Ovary (tissue), 7 donors: ENCODE measurements at regions not wholly inside any gene's neighbourhood (a gene's known extent, or its start where the extent isn't known, plus 50 kb on each side); places are given as distances from the start of the nearest gene placed in this dataset.

ENCODE experiments used
- DNase-seq, 5 donors: peaks; one replicate each; pipeline ENCODE4 v3.0.0-alpha.2; 2019 to 2020
- H3K27ac ChIP-seq, 2 donors: fragments of 200-600 bp; one replicate each; pipeline versions ENCODE4 v1.5.1 to v1.8.0; 2019 to 2022
- H3K27me3 ChIP-seq: fragments of 200-600 bp; one replicate; pipeline ENCODE4 v1.8.0; 2022
- H3K36me3 ChIP-seq: fragments of 200-600 bp; sonication (generic); one replicate; pipeline ENCODE4 v1.5.1; 2019
- H3K4me1 ChIP-seq: one replicate; pipeline ENCODE4 v1.8.1; 2013; ENCODE audit warnings: mild to moderate bottlenecking, moderate library complexity; ENCODE audit not compliant: insufficient read depth
- H3K4me3 ChIP-seq: fragments of 200-600 bp; sonication (generic); one replicate; pipeline ENCODE4 v1.5.1; 2017
- H3K9me3 ChIP-seq, 2 donors: fragments of 200-600 bp in 1 of 2; sonication (generic) in 1 of 2; one replicate each; pipeline versions ENCODE4 v1.5.1 to v1.8.1; 2013 to 2019; ENCODE audit warnings: mild to moderate bottlenecking in 1 of 2, moderate library complexity in 1 of 2
- EP300 ChIP-seq: sonication (generic); formaldehyde crosslinking; IDR thresholded peaks from one replicate; pipeline ENCODE4 v1.6.1; 2017; ENCODE audit warnings: antibody characterized with exemption
- POLR2A ChIP-seq: fragments of 450-650 bp; IDR thresholded peaks from one replicate; pipeline ENCODE4 v1.6.1; 2017; ENCODE audit warnings: antibody characterized with exemption, mild to moderate bottlenecking, moderate library complexity
- WGBS, 3 donors: extraction: QIAGEN DNeasy Blood & Tissue Kit in 1 of 3; methylation state at CpG; one replicate each; pipeline versions ENCODE4 v1.1.5 to v1.1.7; 2013 to 2017; 5-methylcytosine and 5-hydroxymethylcytosine counted together
- intact Hi-C, 4 donors: fragments of 100-400 bp; cut with DNase I; formaldehyde crosslinking; loops; one replicate each; pipeline versions ENCODE4 v1.11.0 to v1.15.1; 2022 to 2023
- TF ChIP-seq, protein P1 (sequence below), 3 donors: fragments of 450-650 bp in 2 of 3; fragments of 200-600 bp in 1 of 3; IDR thresholded peaks; one replicate each; pipeline versions ENCODE4 v1.5.1 to v1.8.0; 2016 to 2022; ENCODE audit warnings: antibody characterized with exemption in 3 of 3, mild to moderate bottlenecking in 1 of 3
- donor health status: DM: no; HTN: no; CAD: no; lungs with moderate emphysema.
- donor health status: DM: no; HTN: no; CAD: no.
- donor health status: Bipolar disorder and iron deficiency.
- donor health status: DM: no; HTN: no; CAD: no.
- donor health status: DM: yes; HTN: yes; CAD: no.

- H3K36me3 ChIP-seq: no peaks in the 10 kb centered on the region
- no peaks in the 10 kb centered on the region for H3K27me3 ChIP-seq
- intact Hi-C loops: no loop called here
- DNase-seq: no peak
- H3K27ac ChIP-seq: no peak overlapping the region
- H3K4me3 ChIP-seq: no peak overlapping the region
- peaks cover 1% of the 10 kb centered on the region for H3K4me1 ChIP-seq
- no peak for TF ChIP-seq POLR2A
- TF ChIP-seq EP300: no peak
- TF ChIP-seq, protein P1, sequence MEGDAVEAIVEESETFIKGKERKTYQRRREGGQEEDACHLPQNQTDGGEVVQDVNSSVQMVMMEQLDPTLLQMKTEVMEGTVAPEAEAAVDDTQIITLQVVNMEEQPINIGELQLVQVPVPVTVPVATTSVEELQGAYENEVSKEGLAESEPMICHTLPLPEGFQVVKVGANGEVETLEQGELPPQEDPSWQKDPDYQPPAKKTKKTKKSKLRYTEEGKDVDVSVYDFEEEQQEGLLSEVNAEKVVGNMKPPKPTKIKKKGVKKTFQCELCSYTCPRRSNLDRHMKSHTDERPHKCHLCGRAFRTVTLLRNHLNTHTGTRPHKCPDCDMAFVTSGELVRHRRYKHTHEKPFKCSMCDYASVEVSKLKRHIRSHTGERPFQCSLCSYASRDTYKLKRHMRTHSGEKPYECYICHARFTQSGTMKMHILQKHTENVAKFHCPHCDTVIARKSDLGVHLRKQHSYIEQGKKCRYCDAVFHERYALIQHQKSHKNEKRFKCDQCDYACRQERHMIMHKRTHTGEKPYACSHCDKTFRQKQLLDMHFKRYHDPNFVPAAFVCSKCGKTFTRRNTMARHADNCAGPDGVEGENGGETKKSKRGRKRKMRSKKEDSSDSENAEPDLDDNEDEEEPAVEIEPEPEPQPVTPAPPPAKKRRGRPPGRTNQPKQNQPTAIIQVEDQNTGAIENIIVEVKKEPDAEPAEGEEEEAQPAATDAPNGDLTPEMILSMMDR (IDR thresholded peaks at IDR 0.05): no peak
- 57 to 87% (median 64%) methylated on average over 5 of the region's 5 CpGs for WGBS, 3 donors
- no peaks in the 10 kb centered on the region for H3K9me3 ChIP-seq
Observed at GRCh38 chr20:10987651-10988383, 314.0 kb upstream of the JAG1 start.

- TF ChIP-seq POLR2A: no peak
- no peak for TF ChIP-seq EP300
- TF ChIP-seq, protein P1 (IDR thresholded peaks at IDR 0.05): no peak
- H3K4me3 ChIP-seq: no peak overlapping the region
- H3K36me3 ChIP-seq: no peaks in the 10 kb centered on the region
- intact Hi-C loops: no loop called here
- peaks cover 1% of the 10 kb centered on the region for H3K4me1 ChIP-seq
- no peaks in the 10 kb centered on the region for H3K9me3 ChIP-seq
- no peaks in the 10 kb centered on the region for H3K27me3 ChIP-seq
- WGBS, 3 donors: 90 to 95% (median 93%) methylated on average over 3 of the region's 3 CpGs
- no peak for DNase-seq
- H3K27ac ChIP-seq: no peak overlapping the region
Observed at GRCh38 chr20:10990625-10991382, 317.0 kb upstream of the JAG1 start.

GRCh38 chr20:10992731-10993130, 318.9 kb upstream of the JAG1 start:
- Histone ChIP-seq H3K36me3 (no peaks in the 10 kb centered on the region), H3K9me3 (no peaks in the 10 kb centered on the region), H3K4me1 (peaks cover 1% of the 10 kb centered on the region), H3K27me3 (no peaks in the 10 kb centered on the region), H3K27ac (no peak overlapping the region), H3K4me3 (no peak overlapping the region)
- intact Hi-C loops: no loop called here
- TF ChIP-seq EP300: no peak
- TF ChIP-seq, protein P1 (IDR thresholded peaks at IDR 0.05): no peak
- TF ChIP-seq POLR2A: no peak
- DNase-seq: no peak
- WGBS, 3 donors: 46 to 51% (median 48%) methylated on average over 6 of the region's 6 CpGs

DNA sequence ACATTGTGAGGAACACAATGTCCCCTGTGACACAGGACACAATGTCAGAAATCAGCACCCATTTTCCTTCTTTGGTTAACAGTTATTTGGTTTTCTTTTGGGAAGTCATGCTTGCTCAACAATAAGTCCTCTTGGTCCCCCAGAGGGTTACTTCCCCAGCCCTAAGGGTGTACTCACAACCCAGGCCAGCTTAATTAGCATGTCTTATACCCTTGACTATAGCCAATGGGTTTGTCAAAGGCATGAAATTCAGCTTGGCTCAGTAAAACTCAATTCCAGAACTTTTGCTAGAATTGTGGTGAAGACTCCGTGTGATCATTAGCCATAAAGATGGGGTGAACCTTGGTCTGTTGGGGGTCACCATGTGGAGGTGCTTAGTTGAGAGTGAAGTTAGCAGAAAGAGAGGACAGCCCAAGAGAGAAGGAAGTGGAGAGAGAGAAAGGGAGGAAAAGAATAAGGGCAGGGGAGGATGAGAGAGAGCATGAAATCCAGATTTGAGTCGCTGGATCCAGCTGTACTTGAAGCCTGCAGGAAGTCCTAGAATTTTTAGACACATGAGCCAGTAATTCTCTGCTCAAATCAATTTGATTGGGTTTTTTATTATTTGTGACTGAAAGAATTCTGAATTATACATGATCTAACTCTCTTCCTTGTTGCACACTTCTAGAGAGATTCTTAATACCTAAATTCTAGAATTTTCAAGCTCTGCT, 321.3 kb upstream of the JAG1 start:
- DNase-seq: no peak
- no peaks in the 10 kb centered on the region for H3K9me3 ChIP-seq
- no peak overlapping the region for H3K4me3 ChIP-seq
- no peak overlapping the region for H3K27ac ChIP-seq
- 95 to 96% (median 96%) methylated on average over 2 of the region's 2 CpGs for WGBS, 3 donors
- no peaks in the 10 kb centered on the region for H3K36me3 ChIP-seq
- TF ChIP-seq EP300 (no peak), POLR2A (no peak)
- TF ChIP-seq, protein P1 (IDR thresholded peaks at IDR 0.05): no peak
- H3K4me1 ChIP-seq: peaks cover 1% of the 10 kb centered on the region
- intact Hi-C loops: no loop called here
- no peaks in the 10 kb centered on the region for H3K27me3 ChIP-seq
